Stomach smooth muscle (tissue), 2 donors: ENCODE measurements at regions not wholly inside any gene's neighbourhood (a gene's known extent, or its start where the extent isn't known, plus 50 kb on each side); places are given as distances from the start of the nearest gene placed in this dataset.

Experiments
- H3K27ac ChIP-seq: one replicate; pipeline ENCODE4 v1.7.0; 2013; ENCODE audit warnings: mild to moderate bottlenecking, low read length, inconsistent platforms
- H3K27me3 ChIP-seq, 2 donors: one replicate each; pipeline ENCODE4 v1.7.0; 2013; ENCODE audit warnings: low read length in 2 of 2; ENCODE audit not compliant: insufficient read depth in 2 of 2, control insufficient read depth in 1 of 2
- H3K36me3 ChIP-seq, 2 donors: one replicate each; pipeline ENCODE4 v1.7.0; 2013; ENCODE audit warnings: low read length in 2 of 2; ENCODE audit not compliant: control insufficient read depth in 2 of 2, insufficient read depth in 2 of 2
- H3K4me1 ChIP-seq: one replicate; pipeline ENCODE4 v1.7.0; 2013; ENCODE audit warnings: low read length; ENCODE audit not compliant: control insufficient read depth, insufficient read depth
- H3K4me3 ChIP-seq, 2 donors: one replicate each; pipeline ENCODE4 v1.7.0; 2013; ENCODE audit warnings: low read length in 2 of 2
- H3K9ac ChIP-seq, 2 donors: one replicate each; pipeline ENCODE4 v1.7.0; 2013; ENCODE audit warnings: low read length in 2 of 2, mild to moderate bottlenecking in 1 of 2
- H3K9me3 ChIP-seq, 2 donors: one replicate each; pipeline ENCODE4 v1.7.0; 2013; ENCODE audit warnings: low read length in 2 of 2; ENCODE audit not compliant: control insufficient read depth in 2 of 2
- donor health status: healthy.
- donor health status: Pancreatic carcinoma.

DNA sequence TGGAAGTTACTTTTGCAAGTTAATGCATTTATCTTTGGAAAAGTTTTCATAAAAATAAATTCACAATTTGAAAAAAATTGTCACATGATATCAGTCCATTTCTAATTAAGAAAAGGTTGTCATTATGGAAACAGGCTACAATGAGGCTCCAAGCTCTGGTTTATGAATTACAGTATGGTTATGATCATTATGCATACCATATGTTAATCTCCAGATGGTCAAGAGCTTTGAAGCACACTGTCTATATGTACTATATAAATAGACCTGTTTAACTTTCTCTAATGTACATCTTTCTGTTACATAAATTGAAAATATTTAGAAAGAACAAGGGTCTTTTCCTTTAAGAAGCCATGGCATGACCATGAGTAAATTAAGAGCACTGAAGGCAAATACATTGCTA is 2338.8 kb downstream of the PCDH7 start:
- Histone ChIP-seq H3K27me3 (no peaks in the 10 kb centered on the region), H3K27ac (no peak overlapping the region), H3K9ac (no peak overlapping the region), H3K4me1 (no peaks in the 10 kb centered on the region), H3K9me3 (no peaks in the 10 kb centered on the region), H3K4me3 (no peak overlapping the region), H3K36me3 (no peaks in the 10 kb centered on the region)

DNA sequence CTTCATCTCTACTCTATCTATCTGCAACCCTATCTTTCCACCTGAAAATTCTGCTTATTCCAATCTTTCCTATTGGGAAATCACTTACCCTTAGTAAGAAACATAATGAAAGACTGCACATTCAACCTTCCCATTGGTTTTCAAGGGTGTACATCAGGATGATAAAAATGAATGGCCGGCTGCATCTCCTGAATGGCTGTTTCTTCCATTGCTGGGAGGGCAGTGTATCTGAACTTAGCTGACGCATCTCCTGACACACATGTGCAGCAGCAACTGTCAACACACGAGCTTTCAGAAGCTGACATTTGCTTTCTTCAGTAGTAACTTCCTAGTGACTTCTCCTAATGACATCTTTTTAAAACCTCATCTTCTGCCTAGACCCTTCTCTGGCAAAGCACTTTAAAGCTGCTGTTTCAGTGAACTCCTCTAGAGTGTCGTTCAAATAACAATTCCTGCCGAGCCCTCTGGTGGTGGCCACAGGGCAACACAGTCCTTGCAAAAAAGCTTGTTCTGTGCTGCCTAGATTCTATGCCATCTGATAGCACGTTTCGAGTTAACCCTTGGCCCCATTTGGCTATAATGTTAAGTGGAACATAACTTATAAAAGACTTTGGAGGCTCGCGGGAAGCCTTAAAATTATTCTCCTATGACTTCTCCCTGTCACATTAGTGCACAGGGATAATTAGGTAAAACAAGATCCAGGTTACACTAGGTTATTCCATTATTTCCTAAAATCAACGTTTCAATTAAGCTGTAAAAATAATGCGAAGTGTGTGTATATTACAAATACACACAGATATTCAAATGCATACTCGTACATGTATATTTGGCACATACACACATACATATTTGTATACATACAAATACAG is 2340.7 kb downstream of the PCDH7 start:
- Histone ChIP-seq H3K36me3 (no peaks in the 10 kb centered on the region), H3K9me3 (no peaks in the 10 kb centered on the region), H3K4me1 (no peaks in the 10 kb centered on the region), H3K4me3 (no peak overlapping the region), H3K9ac (no peak overlapping the region), H3K27ac (no peak overlapping the region), H3K27me3 (no peaks in the 10 kb centered on the region)

DNA sequence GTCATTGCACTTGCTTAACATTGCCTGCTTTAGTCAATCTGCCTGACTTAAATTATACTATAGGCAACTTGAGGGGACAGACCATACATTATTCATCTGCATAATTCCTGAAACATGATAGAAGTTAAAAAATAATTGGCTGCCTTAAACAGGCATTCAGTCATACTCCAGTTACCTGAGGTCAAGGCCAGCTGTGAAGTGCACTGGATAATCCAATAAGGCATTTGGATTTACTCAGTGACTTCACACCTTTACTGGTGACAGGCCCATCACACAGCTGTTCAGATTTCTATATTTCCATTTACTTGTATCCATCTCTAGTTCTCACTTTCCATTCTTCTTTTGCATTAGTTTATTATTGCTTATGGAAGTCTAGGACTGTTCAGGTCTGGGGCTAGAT is 2341.6 kb downstream of the PCDH7 start:
- Histone ChIP-seq H3K27me3 (no peaks in the 10 kb centered on the region), H3K36me3 (no peaks in the 10 kb centered on the region), H3K4me3 (no peak overlapping the region), H3K9ac (no peak overlapping the region), H3K4me1 (no peaks in the 10 kb centered on the region), H3K9me3 (no peaks in the 10 kb centered on the region), H3K27ac (no peak overlapping the region)

DNA sequence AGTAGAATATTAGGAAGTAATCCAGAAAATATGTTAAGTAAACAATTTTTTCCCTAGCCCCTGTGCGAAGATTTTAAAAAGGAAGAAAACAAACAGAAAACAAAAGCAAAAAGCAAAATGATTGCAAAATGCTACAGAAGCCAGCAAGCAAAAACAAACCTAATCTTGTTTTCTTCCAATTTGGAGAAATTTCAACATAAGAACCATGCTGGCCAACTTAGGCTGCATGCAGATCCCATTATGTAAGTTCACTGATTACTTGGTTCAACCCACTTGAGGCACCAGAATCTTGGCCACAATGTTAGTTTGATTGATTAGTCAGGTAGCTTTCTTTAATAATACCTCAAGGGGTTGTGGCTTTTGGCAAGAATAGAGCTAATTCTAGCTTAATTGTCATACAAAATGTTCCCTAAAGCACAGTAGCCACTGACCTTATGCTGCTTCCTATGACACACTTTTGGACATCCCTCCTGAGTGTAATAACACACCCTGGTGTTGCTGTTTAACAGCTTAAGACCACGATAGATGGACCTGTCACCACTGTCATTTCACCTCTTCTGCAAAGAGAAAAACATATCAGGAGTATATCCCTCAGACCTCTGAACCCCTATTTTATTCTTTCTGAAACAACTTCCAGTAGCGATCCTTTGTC is 2342.1 kb downstream of the PCDH7 start:
- H3K9me3 ChIP-seq, result no peaks in the 10 kb centered on the region
- H3K27me3 ChIP-seq, result no peaks in the 10 kb centered on the region
- no peak overlapping the region for H3K4me3 ChIP-seq
- H3K36me3 ChIP-seq, result no peaks in the 10 kb centered on the region
- H3K4me1 ChIP-seq, result no peaks in the 10 kb centered on the region
- no peak overlapping the region for H3K27ac ChIP-seq
- H3K9ac ChIP-seq, result no peak overlapping the region

DNA sequence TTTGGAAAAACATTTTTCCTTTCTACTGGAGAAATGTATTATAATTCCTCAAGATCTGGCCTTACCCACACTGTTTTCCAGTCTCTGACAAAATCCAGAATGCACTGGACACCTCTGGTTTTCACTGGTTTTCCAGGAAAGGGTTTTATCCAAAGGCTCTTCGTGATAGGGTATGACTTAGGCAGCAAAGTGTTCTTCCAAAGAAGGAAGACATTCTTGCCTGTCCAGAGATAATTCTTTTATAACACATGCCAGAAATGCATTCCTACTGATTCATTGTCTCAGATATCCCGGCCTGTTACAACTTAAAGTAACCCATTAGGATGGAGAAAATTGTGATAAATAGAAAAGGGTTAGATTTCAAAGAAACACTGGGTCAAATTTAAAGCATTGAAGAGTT is 2343.1 kb downstream of the PCDH7 start:
- Histone ChIP-seq H3K9ac (no peak overlapping the region), H3K27me3 (no peaks in the 10 kb centered on the region), H3K27ac (no peak overlapping the region), H3K36me3 (no peaks in the 10 kb centered on the region), H3K9me3 (no peaks in the 10 kb centered on the region), H3K4me3 (no peak overlapping the region), H3K4me1 (no peaks in the 10 kb centered on the region)

DNA sequence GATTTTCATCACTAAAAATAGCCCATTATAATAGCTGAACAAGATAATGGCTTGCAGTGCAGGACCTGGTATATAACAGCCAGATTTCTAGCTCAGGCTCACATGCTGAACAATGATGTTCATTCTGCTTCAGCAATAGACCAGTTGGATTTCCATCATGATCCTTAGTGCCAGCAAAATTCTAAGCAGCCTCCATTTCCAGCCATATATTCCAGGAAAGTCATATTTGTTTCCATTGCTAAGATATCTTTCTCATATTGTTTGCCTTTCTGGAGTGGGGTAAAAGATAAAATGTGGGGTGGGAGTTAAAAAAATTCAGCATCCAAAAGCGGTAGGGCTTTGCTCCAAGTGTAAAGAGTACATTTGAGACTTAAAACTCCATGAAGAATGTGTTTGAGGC is 2344.1 kb downstream of the PCDH7 start:
- Histone ChIP-seq H3K36me3 (no peaks in the 10 kb centered on the region), H3K27ac (no peak overlapping the region), H3K9me3 (no peaks in the 10 kb centered on the region), H3K27me3 (no peaks in the 10 kb centered on the region), H3K4me3 (no peak overlapping the region), H3K9ac (no peak overlapping the region), H3K4me1 (no peaks in the 10 kb centered on the region)

DNA sequence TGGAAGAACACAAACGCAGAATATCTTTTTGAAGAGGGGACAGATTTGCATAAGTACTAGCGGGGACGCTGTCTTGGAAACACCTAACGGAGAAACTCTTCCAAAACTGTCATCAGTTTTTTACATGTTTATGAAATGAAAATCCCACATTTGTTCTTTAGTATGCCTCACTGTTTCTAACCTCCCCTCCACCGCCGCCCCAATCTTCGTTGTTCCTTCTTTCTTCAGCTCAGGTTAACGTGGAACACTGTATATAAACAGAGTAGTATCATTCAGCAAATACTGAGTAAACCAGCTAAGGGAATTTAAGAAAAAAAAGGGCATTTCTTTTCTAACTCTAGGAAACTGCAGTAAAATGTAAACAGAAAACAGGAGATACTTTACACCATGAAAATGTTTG is 2345.6 kb downstream of the PCDH7 start:
- no peak overlapping the region for H3K9ac ChIP-seq

DNA sequence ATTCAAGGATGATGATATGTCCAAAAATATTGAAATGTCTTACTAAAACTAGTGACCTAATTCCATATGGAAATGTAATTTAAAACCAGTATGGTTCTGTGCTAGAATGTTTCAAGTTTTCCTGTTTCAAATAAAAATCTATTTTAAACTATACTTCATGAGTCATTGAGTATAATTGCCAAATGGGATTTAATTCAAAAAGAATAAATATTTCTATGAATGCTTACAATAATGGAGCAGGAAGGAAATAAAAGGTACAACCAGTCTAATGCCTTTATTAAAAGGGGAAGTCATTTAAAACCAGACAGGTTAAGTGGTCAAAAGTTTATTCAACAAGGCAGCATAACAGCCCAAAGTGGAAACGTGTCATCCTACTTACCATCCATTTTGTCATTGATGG is 2347.1 kb downstream of the PCDH7 start:
- Histone ChIP-seq H3K36me3 (no peaks in the 10 kb centered on the region), H3K9me3 (no peaks in the 10 kb centered on the region), H3K27ac (no peak overlapping the region), H3K9ac (no peak overlapping the region), H3K4me3 (no peak overlapping the region), H3K27me3 (no peaks in the 10 kb centered on the region), H3K4me1 (no peaks in the 10 kb centered on the region)

More for the DNA sequence above, 2345.6 kb downstream of the PCDH7 start:
- Histone ChIP-seq H3K27ac (no peak overlapping the region), H3K4me1 (no peaks in the 10 kb centered on the region), H3K9me3 (no peaks in the 10 kb centered on the region), H3K4me3 (no peak overlapping the region), H3K27me3 (no peaks in the 10 kb centered on the region), H3K36me3 (no peaks in the 10 kb centered on the region)

DNA sequence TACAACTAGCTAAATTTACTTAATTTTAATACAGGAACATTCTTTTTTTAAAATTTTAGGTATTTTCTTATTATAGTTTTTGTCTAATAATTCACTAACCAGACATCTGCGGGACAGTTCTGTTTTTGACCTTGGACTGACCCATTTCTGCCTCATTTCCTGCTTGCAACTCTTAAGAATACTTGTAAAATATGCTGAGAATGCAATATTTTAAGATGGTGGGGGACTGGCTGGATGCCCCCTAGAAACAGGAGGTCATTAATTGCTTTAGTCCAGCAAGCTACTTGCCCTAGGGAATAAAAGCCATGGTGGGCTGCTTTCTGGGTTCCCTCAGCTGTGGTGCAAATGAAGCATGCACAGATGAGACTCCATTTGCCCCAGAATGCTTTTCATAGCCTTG is 2348.4 kb downstream of the PCDH7 start:
- Histone ChIP-seq H3K9ac (no peak overlapping the region), H3K4me1 (no peaks in the 10 kb centered on the region), H3K4me3 (no peak overlapping the region), H3K27ac (no peak overlapping the region), H3K27me3 (no peaks in the 10 kb centered on the region), H3K36me3 (no peaks in the 10 kb centered on the region), H3K9me3 (no peaks in the 10 kb centered on the region)

DNA sequence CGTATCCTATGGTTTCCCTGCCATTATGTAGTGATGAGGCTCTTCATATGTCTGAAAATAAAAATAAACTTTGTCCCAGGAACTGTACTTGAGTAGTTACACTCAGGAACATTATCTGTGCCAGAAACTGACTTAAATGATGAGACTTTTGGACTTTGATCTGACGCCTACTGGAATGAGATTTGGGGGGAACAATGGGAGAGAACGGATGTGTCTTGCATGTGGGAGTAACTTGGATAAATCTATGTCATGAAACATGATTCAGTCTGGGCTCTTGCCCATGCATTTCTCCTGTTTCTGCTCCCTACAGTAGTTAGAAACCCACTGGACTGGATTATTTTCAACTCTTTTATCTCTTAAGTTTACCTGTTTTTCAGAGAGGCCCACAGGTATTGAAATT is 2351.4 kb downstream of the PCDH7 start:
- Histone ChIP-seq H3K27me3 (no peaks in the 10 kb centered on the region), H3K27ac (no peak overlapping the region)

More for the DNA sequence above, 2351.4 kb downstream of the PCDH7 start:
- no peaks in the 10 kb centered on the region for H3K4me1 ChIP-seq
- no peak overlapping the region for H3K4me3 ChIP-seq
- H3K36me3 ChIP-seq, result no peaks in the 10 kb centered on the region
- H3K9me3 ChIP-seq, result no peaks in the 10 kb centered on the region
- H3K9ac ChIP-seq, result no peak overlapping the region
